ENCODE measurements at regions not wholly inside any gene's neighbourhood (a gene's known extent, or its start where the extent isn't known, plus 50 kb on each side); places are given as distances from the start of the nearest gene placed in this dataset.

DNA sequence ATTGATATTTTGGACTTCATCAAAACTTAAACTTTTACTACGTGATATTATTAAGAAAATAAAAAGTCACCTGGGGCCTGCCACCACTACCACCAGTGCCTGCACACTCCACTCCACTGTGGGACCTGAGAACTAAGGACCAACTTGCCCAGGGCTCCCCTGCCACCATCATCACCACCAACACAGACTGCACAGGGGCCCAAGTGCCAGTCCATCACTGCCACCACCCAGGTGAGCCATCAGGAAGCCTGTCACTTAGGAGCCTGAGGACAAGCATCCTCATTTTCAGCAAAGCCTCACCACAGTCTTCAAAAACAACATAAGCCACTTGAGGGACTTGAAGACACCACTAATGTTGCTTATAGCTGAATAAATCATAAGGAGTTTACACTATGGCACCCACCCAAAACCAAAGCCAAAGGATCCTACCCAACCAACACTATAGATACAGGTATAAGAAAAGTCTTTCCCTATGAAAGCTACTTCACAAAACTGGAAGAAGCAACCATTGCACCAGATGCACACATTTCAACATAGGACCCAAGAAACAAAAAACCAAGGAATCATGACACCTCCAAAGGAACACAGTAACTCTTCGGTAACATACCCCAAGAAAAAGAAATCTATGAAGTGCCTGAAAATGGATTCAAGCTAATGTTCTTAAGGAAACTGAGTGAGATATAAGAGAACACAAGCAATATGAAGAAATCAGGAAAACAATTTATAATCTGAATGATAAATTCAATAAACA is 73.6 kb upstream of the GNAZ start:
- DNase-seq (ENCODE audit: low read depth in 2 of 3, low spot score in 1 of 3): no peak

DNA sequence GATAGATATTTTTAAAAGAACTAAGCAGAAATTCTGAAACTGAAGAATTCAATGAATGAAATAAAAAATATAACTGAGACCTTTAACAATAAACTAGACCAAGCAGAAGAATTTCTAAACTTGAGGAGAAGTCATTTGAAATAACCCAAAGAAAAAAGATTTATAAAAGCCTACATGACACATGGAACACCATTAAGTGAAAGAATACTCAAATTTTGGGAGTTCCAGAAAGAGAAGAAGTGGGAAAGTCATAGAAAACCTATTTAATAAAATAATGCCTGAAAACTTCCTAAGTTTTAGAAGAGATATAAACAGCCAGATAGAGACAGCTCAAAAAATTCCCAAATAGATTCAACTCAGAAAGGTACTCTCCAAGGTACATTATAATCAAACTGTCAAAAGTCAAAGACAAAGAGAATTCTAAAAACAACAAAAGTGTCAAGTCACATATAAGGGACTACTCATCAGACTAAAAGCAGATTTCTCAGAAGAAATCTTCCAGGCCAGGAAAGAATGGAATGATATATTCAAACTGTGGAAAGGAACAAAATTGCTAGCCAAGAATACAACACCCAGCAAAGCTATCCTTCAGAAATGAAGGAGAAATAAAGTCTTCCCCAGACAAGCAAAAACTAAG is 72.9 kb upstream of the GNAZ start:
- DNase-seq (ENCODE audit: low read depth in 2 of 3, low spot score in 1 of 3): no peak

DNA sequence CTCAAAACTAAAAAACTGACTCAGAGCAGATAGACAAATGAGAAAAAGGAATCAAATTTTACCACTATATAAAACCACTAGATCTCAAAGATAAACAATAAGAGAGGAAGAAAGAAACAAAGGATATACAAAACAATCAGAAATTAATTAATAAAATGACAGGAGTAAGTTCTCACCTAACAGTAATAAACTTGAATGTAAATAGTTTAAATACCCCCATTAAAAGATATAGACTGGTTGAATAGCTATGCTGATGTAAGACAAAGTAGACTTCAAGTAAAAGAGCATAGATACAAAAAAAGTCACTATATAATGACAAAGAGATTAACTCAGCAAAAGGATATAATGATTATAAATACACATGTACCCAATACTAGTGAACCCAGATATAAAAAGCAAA is 72.3 kb upstream of the GNAZ start:
- no peak for DNase-seq (ENCODE audit: low read depth in 2 of 3, low spot score in 1 of 3)

DNA sequence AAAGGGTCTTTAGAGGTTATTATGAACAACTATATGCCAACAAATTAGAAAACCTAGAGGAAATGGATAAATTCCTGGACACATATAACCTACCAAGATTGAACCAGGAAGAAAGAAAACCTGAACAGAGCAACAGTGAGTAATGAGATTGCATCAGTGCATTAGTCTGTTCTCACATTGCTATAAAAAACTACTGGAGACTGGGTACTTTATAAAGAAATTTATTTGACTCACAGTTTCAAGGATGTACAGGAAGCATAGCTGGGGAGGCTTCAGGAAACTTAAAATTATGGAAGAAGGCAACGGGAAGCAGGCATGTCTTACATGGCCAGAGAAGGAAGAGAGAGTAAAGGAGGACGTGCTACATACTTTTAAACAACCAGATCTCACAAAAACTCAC is 70.8 kb upstream of the GNAZ start:
- no peak for DNase-seq (ENCODE audit: low read depth in 2 of 3, low spot score in 1 of 3)

DNA sequence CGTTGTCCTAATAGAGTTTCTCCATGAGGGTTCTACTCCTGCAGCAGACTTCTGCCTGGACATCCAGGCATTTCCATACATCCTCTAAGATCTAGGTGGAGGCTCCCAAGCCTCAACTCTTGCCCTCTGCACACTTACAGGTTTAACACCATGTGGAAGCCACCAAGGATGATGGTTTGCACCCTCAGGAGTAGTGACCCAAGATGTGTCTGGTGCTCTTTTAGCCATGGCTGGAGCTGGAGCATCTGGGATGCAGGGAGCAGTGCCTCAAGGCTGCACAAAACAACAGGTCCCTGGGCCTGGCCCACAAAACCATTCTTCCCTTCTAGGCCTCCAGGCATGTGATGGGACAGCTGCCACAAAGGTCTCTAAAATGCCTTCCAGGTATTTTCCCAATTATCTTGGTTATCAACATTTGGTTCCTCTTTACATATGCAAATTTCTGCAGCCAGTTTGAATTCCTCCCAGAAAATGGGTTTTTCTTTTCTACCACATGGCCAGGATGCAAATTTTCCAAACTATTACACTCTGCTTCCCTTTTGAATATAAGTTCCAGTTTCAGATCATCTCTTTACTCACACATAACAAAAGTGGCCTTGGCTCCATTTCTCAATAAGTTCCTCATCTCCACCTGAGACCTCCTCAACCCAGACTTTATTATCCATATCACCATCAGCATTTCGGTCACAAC is 69.5 kb upstream of the GNAZ start:
- DNase-seq (ENCODE audit: low read depth in 2 of 3, low spot score in 1 of 3): no peak

DNA sequence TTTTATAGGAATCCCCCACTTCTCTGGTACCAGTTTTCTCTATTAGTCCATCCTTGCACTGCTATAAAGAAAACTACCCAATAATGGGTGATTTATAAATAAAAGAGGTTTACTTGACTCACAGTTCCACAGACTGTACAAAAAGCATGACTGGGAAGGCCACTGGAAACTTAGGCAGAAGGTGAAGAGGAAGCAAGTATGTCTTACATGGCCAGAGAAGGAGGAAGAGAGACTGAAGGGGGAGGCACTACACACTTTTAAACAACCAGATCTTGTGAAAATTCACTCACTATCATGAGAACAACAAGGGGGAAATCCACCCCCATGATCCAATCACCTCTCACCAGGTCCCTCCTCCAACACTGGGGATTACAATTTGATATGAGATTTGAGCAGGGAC is 68.9 kb upstream of the GNAZ start:
- DNase-seq (ENCODE audit: low read depth in 2 of 3, low spot score in 1 of 3): no peak

DNA sequence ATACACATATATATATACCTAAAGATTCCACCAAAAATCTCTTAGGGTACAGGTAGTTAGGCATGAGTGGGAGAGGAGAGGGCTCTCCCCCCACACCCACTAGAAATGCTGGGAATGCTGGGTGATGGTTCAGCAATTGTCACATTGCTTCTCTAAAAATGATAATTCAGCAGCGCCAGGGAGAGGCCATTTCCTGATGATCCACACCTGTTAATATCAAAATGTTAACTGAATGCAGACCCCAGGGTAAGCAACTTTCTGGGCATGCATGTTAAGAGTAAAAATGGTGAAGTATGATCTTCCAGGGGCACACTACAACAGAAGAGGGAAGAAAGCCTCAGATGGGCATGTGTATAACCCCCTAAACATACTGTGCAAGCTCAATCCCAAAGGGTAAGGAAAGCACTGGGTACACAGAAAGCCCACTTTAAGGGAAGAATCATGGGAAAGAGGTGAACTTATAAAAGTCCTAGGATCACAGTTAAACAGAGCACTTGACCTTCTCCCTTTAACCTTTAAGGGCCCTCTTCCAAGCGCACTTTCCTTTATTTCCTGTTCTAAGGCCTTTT is 67.6 kb upstream of the GNAZ start:
- no peak for DNase-seq (ENCODE audit: low read depth in 2 of 3, low spot score in 1 of 3)

DNA sequence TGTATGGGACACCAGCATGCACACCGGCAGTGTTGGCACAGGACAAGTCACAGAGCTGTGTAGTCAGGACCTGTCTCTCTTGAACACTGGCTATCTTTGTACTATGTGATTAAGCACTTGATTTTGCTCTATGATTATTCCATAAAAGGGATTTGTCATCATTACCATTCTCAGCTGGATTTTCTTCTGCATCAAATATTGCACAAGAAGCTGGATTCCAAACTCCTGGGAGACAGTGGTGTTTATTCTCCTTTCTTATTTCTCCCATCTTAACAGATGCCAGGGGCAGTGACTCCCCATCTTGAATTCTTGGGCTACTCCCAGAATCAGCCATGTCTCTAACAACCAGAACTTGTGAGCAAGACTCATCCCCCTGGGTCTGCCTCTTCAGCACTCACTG is 62.5 kb upstream of the GNAZ start:
- no peak for DNase-seq (ENCODE audit: low read depth in 2 of 3, low spot score in 1 of 3)

DNA sequence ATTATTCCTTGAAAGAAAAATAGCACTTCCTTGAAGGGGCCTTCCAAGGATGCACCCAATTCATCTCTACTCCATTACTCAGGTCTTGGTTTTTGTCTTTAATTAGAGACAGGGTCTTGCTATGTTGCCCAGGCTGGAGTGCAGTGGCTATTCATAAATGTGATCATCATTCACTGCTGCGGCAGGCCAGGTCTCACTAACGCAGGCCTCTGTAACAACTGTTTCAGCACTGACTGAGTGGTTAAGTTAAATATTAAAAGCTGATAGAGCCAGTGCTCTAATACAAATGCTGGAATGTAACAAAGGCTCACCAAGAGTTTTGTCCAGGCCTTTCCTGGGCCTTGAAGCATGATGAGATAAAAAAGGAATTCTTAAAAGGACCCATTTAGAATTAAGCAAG is 61.4 kb upstream of the GNAZ start:
- no peak for DNase-seq (ENCODE audit: low read depth in 2 of 3, low spot score in 1 of 3)

Data from stimulated activated CD4-positive, alpha-beta T cell treated with anti-CD3 and anti-CD28 coated beads, Interleukin-12 subunit alpha, Interleukin-12 subunit beta, amount 100 ng/mL, for 48 hours (primary cell).